ENCODE measurements at regions not wholly inside any gene's neighbourhood (a gene's known extent, or its start where the extent isn't known, plus 50 kb on each side); places are given as distances from the start of the nearest gene placed in this dataset.
"Not testable (repeated sequence)": the region's sequence is repeated elsewhere in the genome, so short reads cannot be mapped to it uniquely, and the experiment has no call there.

- H3K4me3 Mint-ChIP-seq, result no peak overlapping the region
Observed at GRCh38 chr21:7916329-7917303, 2604.8 kb upstream of the TPTE start.

GRCh38 chr21:7917729-7918128 lies 2603.7 kb upstream of the TPTE start:
- ATAC-seq, result no peak
- Mint-ChIP-seq H3K4me1 (ENCODE audit: low read depth in 2 of 2) (no peaks in the 10 kb centered on the region), H3K9me3 (no peaks in the 10 kb centered on the region), H3K27me3 (no peaks in the 10 kb centered on the region), H3K36me3 (no peaks in the 10 kb centered on the region), H3K27ac (no peak overlapping the region), H3K4me3 (no peak overlapping the region)
- no peak for DNase-seq (ENCODE audit: low spot score)

More at GRCh38 chr21:7916329-7917303, 2604.8 kb upstream of the TPTE start:
- H3K4me1 Mint-ChIP-seq (ENCODE audit: low read depth in 2 of 2), result no peaks in the 10 kb centered on the region
- no peak for DNase-seq (ENCODE audit: low spot score)
- H3K27ac Mint-ChIP-seq, result no peak overlapping the region
- H3K27me3 Mint-ChIP-seq, result no peaks in the 10 kb centered on the region
- H3K9me3 Mint-ChIP-seq, result no peaks in the 10 kb centered on the region
- H3K36me3 Mint-ChIP-seq, result no peaks in the 10 kb centered on the region
- no peak for ATAC-seq

GRCh38 chr21:7925918-7926582 lies 2595.3 kb upstream of the TPTE start:
- not testable (repeated sequence) for DNase-seq (ENCODE audit: low spot score); H3K4me1 Mint-ChIP-seq (ENCODE audit: low read depth in 2 of 2); H3K4me3 Mint-ChIP-seq; H3K9me3 Mint-ChIP-seq; H3K36me3 Mint-ChIP-seq; H3K27ac Mint-ChIP-seq; H3K27me3 Mint-ChIP-seq
- peak; percentile 80 to 86 for ATAC-seq

- not testable (repeated sequence) for H3K36me3 Mint-ChIP-seq; H3K27ac Mint-ChIP-seq; H3K4me1 Mint-ChIP-seq (ENCODE audit: low read depth in 2 of 2); ATAC-seq; H3K27me3 Mint-ChIP-seq; H3K4me3 Mint-ChIP-seq; DNase-seq (ENCODE audit: low spot score)
- H3K9me3 Mint-ChIP-seq, result peaks cover 19% of the 10 kb centered on the region
Observed at GRCh38 chr21:7928528-7928927, 2592.9 kb upstream of the TPTE start.

DNA sequence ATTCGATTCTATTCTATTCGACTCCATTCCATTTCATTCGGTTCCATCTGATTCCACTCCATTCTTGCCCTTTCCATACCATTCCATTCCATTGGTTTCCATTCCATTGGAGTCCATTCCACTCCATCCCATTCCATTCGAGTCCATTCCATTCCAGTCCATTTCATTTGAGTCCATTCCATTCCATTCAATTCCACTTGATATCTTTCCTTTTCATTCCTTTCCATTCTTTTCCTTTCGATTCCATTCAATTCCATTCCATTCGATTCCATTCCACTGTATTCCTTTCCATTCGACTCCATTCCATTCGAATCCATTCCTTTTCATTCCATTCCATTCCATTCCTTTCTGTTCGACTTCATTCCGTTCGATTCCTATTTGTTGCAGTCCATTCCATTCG lies 2591.8 kb upstream of the TPTE start:
- not testable (repeated sequence) for H3K36me3 Mint-ChIP-seq; H3K27me3 Mint-ChIP-seq; H3K4me3 Mint-ChIP-seq; H3K27ac Mint-ChIP-seq; ATAC-seq; H3K4me1 Mint-ChIP-seq (ENCODE audit: low read depth in 2 of 2); DNase-seq (ENCODE audit: low spot score)
- H3K9me3 Mint-ChIP-seq, result peaks cover 30% of the 10 kb centered on the region

- DNase-seq (ENCODE audit: low spot score); H3K36me3 Mint-ChIP-seq; H3K4me3 Mint-ChIP-seq; H3K27ac Mint-ChIP-seq; H3K4me1 Mint-ChIP-seq (ENCODE audit: low read depth in 2 of 2); ATAC-seq; H3K27me3 Mint-ChIP-seq: not testable (repeated sequence)
- peaks cover 39% of the 10 kb centered on the region for H3K9me3 Mint-ChIP-seq
Observed at GRCh38 chr21:7930445-7930844, 2590.9 kb upstream of the TPTE start.

DNA sequence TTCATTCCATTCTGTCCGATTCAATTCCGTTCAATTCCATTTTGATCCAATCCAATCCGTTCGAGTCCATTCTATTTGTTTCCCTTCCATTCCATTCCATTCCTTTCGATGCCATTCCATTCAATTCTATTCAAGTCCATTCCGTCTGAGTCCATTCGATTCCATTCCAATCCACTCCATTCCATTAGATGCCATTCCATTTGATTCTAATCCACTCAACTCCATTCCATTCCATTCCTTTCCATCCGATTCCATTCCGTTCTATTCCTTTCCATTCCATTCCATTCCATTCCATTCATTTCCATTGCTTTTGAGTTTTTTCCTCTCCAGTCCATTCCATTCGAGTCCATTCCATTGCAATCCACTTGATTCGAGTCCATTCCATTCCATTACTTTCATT lies 2589.3 kb upstream of the TPTE start:
- not testable (repeated sequence) for H3K4me1 Mint-ChIP-seq (ENCODE audit: low read depth in 2 of 2); ATAC-seq; H3K4me3 Mint-ChIP-seq; H3K27ac Mint-ChIP-seq; DNase-seq (ENCODE audit: low spot score); H3K36me3 Mint-ChIP-seq; H3K27me3 Mint-ChIP-seq
- H3K9me3 Mint-ChIP-seq, result peaks cover 55% of the 10 kb centered on the region

- not testable (repeated sequence) for H3K27me3 Mint-ChIP-seq; H3K4me1 Mint-ChIP-seq (ENCODE audit: low read depth in 2 of 2); H3K36me3 Mint-ChIP-seq; DNase-seq (ENCODE audit: low spot score); H3K27ac Mint-ChIP-seq; H3K4me3 Mint-ChIP-seq; ATAC-seq
- H3K9me3 Mint-ChIP-seq, result peaks cover 62% of the 10 kb centered on the region
Observed at GRCh38 chr21:7932834-7933233, 2588.5 kb upstream of the TPTE start.

DNA sequence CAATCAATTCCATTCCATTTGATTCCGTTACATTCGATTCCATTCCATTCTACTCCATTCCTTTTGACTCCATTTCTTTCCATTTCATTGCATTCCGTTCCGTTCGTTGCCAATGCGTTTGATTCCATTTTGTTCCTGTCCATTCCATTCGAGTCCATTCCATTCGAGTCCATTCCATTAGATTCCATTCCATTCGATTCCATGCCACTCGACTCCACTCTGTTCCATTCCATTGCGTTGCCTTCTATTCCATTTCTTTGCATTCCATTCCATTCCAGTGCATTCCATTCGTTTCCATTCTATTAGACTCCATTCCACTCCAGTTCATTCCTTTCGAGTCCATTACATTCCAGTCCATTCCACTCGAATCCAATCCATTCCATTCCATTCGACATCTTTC lies 2587.5 kb upstream of the TPTE start:
- Mint-ChIP-seq H3K4me1 (ENCODE audit: low read depth in 2 of 2) (peaks cover 0 to 3% of the 10 kb centered on the region in 2 donors), H3K9me3 (peaks cover 73% of the 10 kb centered on the region), H3K36me3 (no peaks in the 10 kb centered on the region), H3K27me3 (no peaks in the 10 kb centered on the region), H3K4me3 (no peak overlapping the region), H3K27ac (no peak overlapping the region)
- DNase-seq (ENCODE audit: low spot score) (no peak), ATAC-seq (no peak)

DNA sequence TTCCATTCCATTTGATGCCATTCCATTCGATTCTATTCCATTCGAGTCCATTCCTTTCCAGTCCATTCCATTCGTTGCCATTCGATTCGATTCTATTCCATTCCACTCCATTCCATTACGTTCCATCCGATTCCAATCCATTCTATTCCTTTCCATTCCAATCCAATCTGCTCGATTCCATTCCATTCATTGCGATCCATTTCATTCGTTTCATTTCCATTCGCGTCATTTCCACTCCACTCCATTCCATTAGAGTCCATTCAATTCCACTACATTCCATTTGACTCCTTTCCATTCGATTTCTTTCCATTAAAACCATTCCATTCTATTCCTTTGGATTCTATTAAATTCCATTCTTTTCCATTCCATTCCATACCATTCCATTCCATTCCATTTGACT lies 2584.1 kb upstream of the TPTE start:
- H3K4me3 Mint-ChIP-seq; H3K36me3 Mint-ChIP-seq; ATAC-seq; H3K27me3 Mint-ChIP-seq; DNase-seq (ENCODE audit: low spot score); H3K27ac Mint-ChIP-seq; H3K4me1 Mint-ChIP-seq (ENCODE audit: low read depth in 2 of 2): not testable (repeated sequence)
- peaks cover 100% of the 10 kb centered on the region for H3K9me3 Mint-ChIP-seq

DNA sequence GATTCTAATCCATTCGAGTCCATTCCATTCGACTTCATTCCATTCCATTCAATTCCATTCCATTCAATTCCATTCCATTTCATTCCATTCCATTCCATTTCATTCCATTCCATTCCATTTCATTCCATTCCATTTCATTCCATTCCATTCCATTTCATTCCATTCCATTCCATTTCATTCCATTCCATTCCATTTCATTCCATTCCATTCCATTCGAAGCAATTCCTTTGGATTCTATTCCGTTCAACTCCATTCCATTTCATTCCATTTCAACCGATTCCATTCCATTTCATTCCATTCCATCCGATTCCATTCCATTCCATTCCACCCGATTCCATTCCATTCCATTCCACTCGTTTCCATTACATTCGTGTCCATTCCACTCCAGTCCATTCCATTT lies 2583.2 kb upstream of the TPTE start:
- H3K4me1 Mint-ChIP-seq (ENCODE audit: low read depth in 2 of 2); H3K27ac Mint-ChIP-seq; H3K36me3 Mint-ChIP-seq; DNase-seq (ENCODE audit: low spot score); H3K4me3 Mint-ChIP-seq; ATAC-seq; H3K27me3 Mint-ChIP-seq: not testable (repeated sequence)
- H3K9me3 Mint-ChIP-seq, result peaks cover 100% of the 10 kb centered on the region

DNA sequence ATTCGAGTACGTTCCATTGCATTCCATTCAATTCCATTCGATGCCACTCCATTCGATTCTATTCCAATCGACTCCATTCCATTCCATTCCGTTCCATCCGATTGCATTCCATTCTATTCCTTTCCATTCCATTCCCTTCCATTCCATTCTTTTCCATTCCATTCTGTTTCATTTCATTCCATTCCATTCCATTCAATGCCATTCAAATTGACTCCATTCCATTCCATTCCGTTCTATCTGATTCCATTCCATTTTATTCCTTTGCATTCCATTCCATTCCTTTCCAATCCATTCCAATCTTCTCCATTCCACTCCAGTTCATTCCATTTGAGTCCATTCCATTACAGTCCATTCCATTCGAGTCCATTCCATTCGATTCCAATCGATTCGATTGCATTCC lies 2580.0 kb upstream of the TPTE start:
- not testable (repeated sequence) for H3K4me1 Mint-ChIP-seq (ENCODE audit: low read depth in 2 of 2); DNase-seq (ENCODE audit: low spot score); ATAC-seq; H3K4me3 Mint-ChIP-seq; H3K36me3 Mint-ChIP-seq; H3K27me3 Mint-ChIP-seq; H3K27ac Mint-ChIP-seq
- peaks cover 100% of the 10 kb centered on the region for H3K9me3 Mint-ChIP-seq

DNA sequence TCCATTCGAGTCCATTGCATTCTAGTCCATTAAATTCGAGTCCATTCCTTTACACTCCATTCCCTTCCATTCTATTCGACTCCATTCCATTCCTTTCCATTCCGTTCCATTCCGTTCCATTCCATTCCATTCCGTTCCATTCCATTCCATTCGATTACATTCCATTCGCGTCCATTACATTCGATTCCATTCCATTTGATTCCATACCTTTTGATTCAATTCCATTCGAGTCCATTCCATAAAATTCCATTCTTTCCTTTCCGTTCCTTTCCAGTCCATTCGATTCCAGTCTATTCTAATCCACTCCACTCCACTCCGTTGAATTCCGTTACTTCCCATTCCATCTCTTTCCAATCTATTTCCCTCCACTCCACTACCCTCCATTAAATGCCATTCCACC lies 2579.2 kb upstream of the TPTE start:
- not testable (repeated sequence) for H3K4me3 Mint-ChIP-seq

GRCh38 chr21:7943534-7943933 lies 2577.8 kb upstream of the TPTE start:
- H3K4me1 Mint-ChIP-seq (ENCODE audit: low read depth in 2 of 2); H3K27me3 Mint-ChIP-seq; H3K27ac Mint-ChIP-seq; DNase-seq (ENCODE audit: low spot score); ATAC-seq; H3K4me3 Mint-ChIP-seq; H3K36me3 Mint-ChIP-seq: not testable (repeated sequence)
- peaks cover 100% of the 10 kb centered on the region for H3K9me3 Mint-ChIP-seq

More for the DNA sequence above, 2579.2 kb upstream of the TPTE start:
- not testable (repeated sequence) for ATAC-seq; H3K27ac Mint-ChIP-seq; H3K36me3 Mint-ChIP-seq; DNase-seq (ENCODE audit: low spot score); H3K27me3 Mint-ChIP-seq; H3K4me1 Mint-ChIP-seq (ENCODE audit: low read depth in 2 of 2)
- peaks cover 100% of the 10 kb centered on the region for H3K9me3 Mint-ChIP-seq

Data from natural killer cell treated with Interleukin-12 subunit alpha and Interleukin-12 subunit beta and Interleukin-15 and Interleukin-18, amount 100 ng/mL, for 72 hours (primary cell).